ENCODE measurements at regions not wholly inside any gene's neighbourhood (a gene's known extent, or its start where the extent isn't known, plus 50 kb on each side); places are given as distances from the start of the nearest gene placed in this dataset.

DNA sequence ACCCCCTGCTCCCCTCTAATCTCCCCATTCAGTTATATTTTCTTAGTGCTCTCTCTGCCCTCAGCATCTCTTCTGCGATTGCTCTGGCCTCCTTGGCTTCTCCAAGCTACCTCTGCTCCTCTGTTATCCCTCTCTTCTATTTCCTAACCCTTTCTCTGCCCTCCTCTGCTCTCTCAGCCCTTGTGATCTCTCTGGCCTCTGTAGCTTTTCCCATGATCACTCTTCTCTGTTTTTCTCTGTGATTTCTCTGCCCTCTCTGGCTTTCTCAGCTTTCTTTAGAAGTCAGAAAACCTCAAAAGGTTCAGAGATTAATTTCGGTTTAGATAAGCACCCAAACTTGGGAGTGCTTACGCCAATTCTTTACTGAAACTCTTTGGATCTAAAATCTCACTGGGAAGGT is 795.0 kb downstream of the DIAPH3 start:
- no peak for TF ChIP-seq EZH2 (IDR thresholded peaks at IDR 0.05; ENCODE audit: insufficient read depth, low read length)
- TF ChIP-seq, protein P1, sequence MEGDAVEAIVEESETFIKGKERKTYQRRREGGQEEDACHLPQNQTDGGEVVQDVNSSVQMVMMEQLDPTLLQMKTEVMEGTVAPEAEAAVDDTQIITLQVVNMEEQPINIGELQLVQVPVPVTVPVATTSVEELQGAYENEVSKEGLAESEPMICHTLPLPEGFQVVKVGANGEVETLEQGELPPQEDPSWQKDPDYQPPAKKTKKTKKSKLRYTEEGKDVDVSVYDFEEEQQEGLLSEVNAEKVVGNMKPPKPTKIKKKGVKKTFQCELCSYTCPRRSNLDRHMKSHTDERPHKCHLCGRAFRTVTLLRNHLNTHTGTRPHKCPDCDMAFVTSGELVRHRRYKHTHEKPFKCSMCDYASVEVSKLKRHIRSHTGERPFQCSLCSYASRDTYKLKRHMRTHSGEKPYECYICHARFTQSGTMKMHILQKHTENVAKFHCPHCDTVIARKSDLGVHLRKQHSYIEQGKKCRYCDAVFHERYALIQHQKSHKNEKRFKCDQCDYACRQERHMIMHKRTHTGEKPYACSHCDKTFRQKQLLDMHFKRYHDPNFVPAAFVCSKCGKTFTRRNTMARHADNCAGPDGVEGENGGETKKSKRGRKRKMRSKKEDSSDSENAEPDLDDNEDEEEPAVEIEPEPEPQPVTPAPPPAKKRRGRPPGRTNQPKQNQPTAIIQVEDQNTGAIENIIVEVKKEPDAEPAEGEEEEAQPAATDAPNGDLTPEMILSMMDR (IDR thresholded peaks at IDR 0.05; ENCODE audit: insufficient read depth, low read depth, low read length) = no peak
